ENCODE measurements at regions not wholly inside any gene's neighbourhood (a gene's known extent, or its start where the extent isn't known, plus 50 kb on each side); places are given as distances from the start of the nearest gene placed in this dataset.

GRCh38 chr1:55823541-55824250 lies 608.5 kb upstream of the USP24 start:
- TF ChIP-seq, protein P1, sequence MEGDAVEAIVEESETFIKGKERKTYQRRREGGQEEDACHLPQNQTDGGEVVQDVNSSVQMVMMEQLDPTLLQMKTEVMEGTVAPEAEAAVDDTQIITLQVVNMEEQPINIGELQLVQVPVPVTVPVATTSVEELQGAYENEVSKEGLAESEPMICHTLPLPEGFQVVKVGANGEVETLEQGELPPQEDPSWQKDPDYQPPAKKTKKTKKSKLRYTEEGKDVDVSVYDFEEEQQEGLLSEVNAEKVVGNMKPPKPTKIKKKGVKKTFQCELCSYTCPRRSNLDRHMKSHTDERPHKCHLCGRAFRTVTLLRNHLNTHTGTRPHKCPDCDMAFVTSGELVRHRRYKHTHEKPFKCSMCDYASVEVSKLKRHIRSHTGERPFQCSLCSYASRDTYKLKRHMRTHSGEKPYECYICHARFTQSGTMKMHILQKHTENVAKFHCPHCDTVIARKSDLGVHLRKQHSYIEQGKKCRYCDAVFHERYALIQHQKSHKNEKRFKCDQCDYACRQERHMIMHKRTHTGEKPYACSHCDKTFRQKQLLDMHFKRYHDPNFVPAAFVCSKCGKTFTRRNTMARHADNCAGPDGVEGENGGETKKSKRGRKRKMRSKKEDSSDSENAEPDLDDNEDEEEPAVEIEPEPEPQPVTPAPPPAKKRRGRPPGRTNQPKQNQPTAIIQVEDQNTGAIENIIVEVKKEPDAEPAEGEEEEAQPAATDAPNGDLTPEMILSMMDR (IDR thresholded peaks at IDR 0.05): no peak
- TF ChIP-seq ZFX (IDR thresholded peaks at IDR 0.05; ENCODE audit: borderline replicate concordance): no peak

All from 22Rv1 (cell line).